ENCODE measurements at regions not wholly inside any gene's neighbourhood (a gene's known extent, or its start where the extent isn't known, plus 50 kb on each side); places are given as distances from the start of the nearest gene placed in this dataset.

DNA sequence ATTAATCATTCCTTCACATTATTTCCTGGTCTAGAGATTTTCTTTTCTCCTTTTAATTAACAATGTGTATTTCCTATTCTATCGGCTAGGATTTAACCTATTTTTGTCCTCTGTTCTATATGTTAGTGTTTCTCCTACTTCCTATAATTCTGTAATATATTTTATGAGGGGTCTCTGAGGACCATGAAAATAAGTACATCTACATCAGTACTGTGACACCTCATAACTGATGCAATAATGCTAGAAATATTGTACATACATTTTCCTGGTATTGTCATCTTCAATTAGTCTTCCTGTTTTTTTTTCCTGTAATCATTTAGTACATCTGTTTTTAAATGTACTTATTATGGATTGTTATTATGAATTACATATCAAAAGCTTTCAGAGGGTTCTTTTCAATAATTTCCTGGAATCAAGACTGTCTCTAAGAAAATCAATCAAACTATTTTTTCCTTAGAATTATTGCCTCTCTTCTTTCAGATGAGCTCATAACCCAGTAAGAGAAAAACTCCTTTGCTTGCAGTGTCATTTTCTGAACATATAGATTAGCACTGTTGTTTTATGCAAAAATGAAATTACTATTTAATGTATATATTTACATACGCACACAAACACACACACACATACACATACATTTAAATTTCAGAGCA is 1004.3 kb downstream of the SLITRK5 start:
- H3K4me3 ChIP-seq, result no peak overlapping the region
- H3F3A ChIP-seq (replicated peaks; ENCODE audit: low read depth), result no peaks in the 10 kb centered on the region
- no peak overlapping the region for H3K27ac ChIP-seq (ENCODE audit: low read depth)
- no peaks in the 10 kb centered on the region for H3K27me3 ChIP-seq (ENCODE audit: insufficient read depth)
- H3K9me2 ChIP-seq (ENCODE audit: insufficient read depth), result no peaks in the 10 kb centered on the region
- no peaks in the 10 kb centered on the region for H3K36me3 ChIP-seq (ENCODE audit: insufficient read depth)
- Mint-ChIP-seq H3K4me1 (no peaks in the 10 kb centered on the region), H3K27me3 (ENCODE audit: insufficient read depth, low read depth, poor library complexity) (no peaks in the 10 kb centered on the region), H3K36me3 (ENCODE audit: low read depth) (no peaks in the 10 kb centered on the region), H3K4me3 (no peak overlapping the region), H3K27ac (no peak overlapping the region), H3K9me3 (no peaks in the 10 kb centered on the region; the same call in 2 of the 3 replicates)
- H2AFZ ChIP-seq, result no peak overlapping the region
- no peak for ATAC-seq
- H3K79me2 ChIP-seq (replicated peaks; ENCODE audit: insufficient read depth), result no peaks in the 10 kb centered on the region
- TF ChIP-seq, protein P1, sequence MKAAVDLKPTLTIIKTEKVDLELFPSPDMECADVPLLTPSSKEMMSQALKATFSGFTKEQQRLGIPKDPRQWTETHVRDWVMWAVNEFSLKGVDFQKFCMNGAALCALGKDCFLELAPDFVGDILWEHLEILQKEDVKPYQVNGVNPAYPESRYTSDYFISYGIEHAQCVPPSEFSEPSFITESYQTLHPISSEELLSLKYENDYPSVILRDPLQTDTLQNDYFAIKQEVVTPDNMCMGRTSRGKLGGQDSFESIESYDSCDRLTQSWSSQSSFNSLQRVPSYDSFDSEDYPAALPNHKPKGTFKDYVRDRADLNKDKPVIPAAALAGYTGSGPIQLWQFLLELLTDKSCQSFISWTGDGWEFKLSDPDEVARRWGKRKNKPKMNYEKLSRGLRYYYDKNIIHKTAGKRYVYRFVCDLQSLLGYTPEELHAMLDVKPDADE (IDR thresholded peaks at IDR 0.05), result no peak
- TF ChIP-seq CTCF (conservative IDR thresholded peaks at IDR 0.05; ENCODE audit: low read depth in 2 of 2) (no peak), JUNB (IDR thresholded peaks at IDR 0.05; ENCODE audit: unreplicated experiment) (no peak), REST (IDR thresholded peaks at IDR 0.05; ENCODE audit: unreplicated experiment) (no peak), EZH2phosphoT487 (IDR thresholded peaks at IDR 0.05; ENCODE audit: unreplicated experiment) (no peak), ZNF331 (CRISPR knock-in tag; IDR thresholded peaks at IDR 0.05; ENCODE audit: low read depth) (no peak)
- H3K4me2 ChIP-seq, result no peak overlapping the region
- H4K20me1 ChIP-seq (replicated peaks; ENCODE audit: insufficient read depth), result no peaks in the 10 kb centered on the region
- no peak for DNase-seq (ENCODE audit: low spot score)
- no peaks in the 10 kb centered on the region for H3K4me1 ChIP-seq (ENCODE audit: insufficient read depth)

- H3K36me3 ChIP-seq (ENCODE audit: insufficient read depth), result no peaks in the 10 kb centered on the region
- no peak overlapping the region for H3K4me3 ChIP-seq
- Mint-ChIP-seq H3K9me3 (no peaks in the 10 kb centered on the region; the same call in 2 of the 3 replicates), H3K27ac (no peak overlapping the region), H3K4me1 (no peaks in the 10 kb centered on the region), H3K4me3 (no peak overlapping the region), H3K27me3 (ENCODE audit: insufficient read depth, low read depth, poor library complexity) (no peaks in the 10 kb centered on the region), H3K36me3 (ENCODE audit: low read depth) (no peaks in the 10 kb centered on the region)
- TF ChIP-seq ZNF462 (CRISPR knock-in tag; IDR thresholded peaks at IDR 0.05) (no peak), JUNB (IDR thresholded peaks at IDR 0.05; ENCODE audit: unreplicated experiment) (no peak)
- no peak overlapping the region for H3K27ac ChIP-seq (ENCODE audit: low read depth)
- DNase-seq (ENCODE audit: low spot score) (no peak), ATAC-seq (no peak)
- no peak overlapping the region for H3K4me2 ChIP-seq
- no peaks in the 10 kb centered on the region for H3F3A ChIP-seq (replicated peaks; ENCODE audit: low read depth)
- H2AFZ ChIP-seq, result no peak overlapping the region
- no peaks in the 10 kb centered on the region for H3K4me1 ChIP-seq (ENCODE audit: insufficient read depth)
- no peaks in the 10 kb centered on the region for H3K9me2 ChIP-seq (ENCODE audit: insufficient read depth)
- no peaks in the 10 kb centered on the region for H3K27me3 ChIP-seq (ENCODE audit: insufficient read depth)
- no peaks in the 10 kb centered on the region for H3K79me2 ChIP-seq (replicated peaks; ENCODE audit: insufficient read depth)
- H4K20me1 ChIP-seq (replicated peaks; ENCODE audit: insufficient read depth), result no peaks in the 10 kb centered on the region
These were observed 1004.8 kb downstream of the SLITRK5 start for GRCh38 chr13:88676016-88676415.

All from GM23338 (cell line).